ENCODE measurements at regions not wholly inside any gene's neighbourhood (a gene's known extent, or its start where the extent isn't known, plus 50 kb on each side); places are given as distances from the start of the nearest gene placed in this dataset.
"Not testable (repeated sequence)": the region's sequence is repeated elsewhere in the genome, so short reads cannot be mapped to it uniquely, and the experiment has no call there.

GRCh38 chr16:29278097-29278871 lies 128.2 kb downstream of the NPIPB11 start:
- not testable (repeated sequence) for DNase-seq

- DNase-seq: not testable (repeated sequence)
Measured at GRCh38 chr16:29276446-29276845, 130.1 kb downstream of the NPIPB11 start.

- not testable (repeated sequence) for DNase-seq
Measured at GRCh38 chr16:29274055-29275035, 132.2 kb downstream of the NPIPB11 start.

- not testable (repeated sequence) for DNase-seq
Measured at GRCh38 chr16:29273298-29274054, 133.0 kb downstream of the NPIPB11 start.

GRCh38 chr16:29271721-29272675 lies 134.5 kb downstream of the NPIPB11 start:
- not testable (repeated sequence) for DNase-seq

GRCh38 chr16:29270923-29271322 lies 135.6 kb downstream of the NPIPB11 start:
- DNase-seq: not testable (repeated sequence)

GRCh38 chr16:29270033-29270432 lies 136.5 kb downstream of the NPIPB11 start:
- not testable (repeated sequence) for DNase-seq

- not testable (repeated sequence) for DNase-seq
Measured at GRCh38 chr16:29269192-29269811, 137.2 kb downstream of the NPIPB11 start.

- not testable (repeated sequence) for DNase-seq
Measured at GRCh38 chr16:29268785-29269191, 137.7 kb downstream of the NPIPB11 start.

- DNase-seq: not testable (repeated sequence)
Measured at GRCh38 chr16:29268348-29268747, 138.2 kb downstream of the NPIPB11 start.

- DNase-seq: not testable (repeated sequence)
Measured at GRCh38 chr16:29267891-29268290, 138.6 kb downstream of the NPIPB11 start.

GRCh38 chr16:29267055-29267619 lies 139.4 kb downstream of the NPIPB11 start:
- DNase-seq: not testable (repeated sequence)

- not testable (repeated sequence) for DNase-seq
Measured at GRCh38 chr16:29266612-29267011, 139.9 kb downstream of the NPIPB11 start.

GRCh38 chr16:29265255-29265853 lies 141.2 kb downstream of the NPIPB11 start:
- peak; percentile 67 for DNase-seq

GRCh38 chr16:29264080-29264837 lies 142.3 kb downstream of the NPIPB11 start:
- DNase-seq: not testable (repeated sequence)

- DNase-seq: not testable (repeated sequence)
Measured at GRCh38 chr16:29262725-29263124, 143.8 kb downstream of the NPIPB11 start.

- DNase-seq: not testable (repeated sequence)
Measured at GRCh38 chr16:29261427-29262248, 144.9 kb downstream of the NPIPB11 start.

Measured in muscle of arm (tissue), 1 donor.